Immature natural killer cell (primary cell): ENCODE measurements at regions not wholly inside any gene's neighbourhood (a gene's known extent, or its start where the extent isn't known, plus 50 kb on each side); places are given as distances from the start of the nearest gene placed in this dataset.

Experiments
- DNase-seq, 3 donors: peaks; one replicate each; pipeline ENCODE4 v3.0.0; 2022; ENCODE audit warnings: mixed read lengths in 1 of 3
- H3K27ac Mint-ChIP-seq, 6 donors: one replicate each; pipeline ENCODE4 v1.8.0; 2020; ENCODE audit warnings: mixed read lengths in 6 of 6, mild to moderate bottlenecking in 5 of 6, inconsistent platforms in 4 of 6, moderate library complexity in 3 of 6
- H3K27me3 Mint-ChIP-seq, 3 donors: one replicate each; pipeline ENCODE4 v1.8.0; 2020 to 2021; ENCODE audit warnings: low read depth in 3 of 3, mild to moderate bottlenecking in 3 of 3, mixed read lengths in 3 of 3, moderate library complexity in 3 of 3, inconsistent platforms in 1 of 3
- H3K36me3 Mint-ChIP-seq, 3 donors: one replicate each; pipeline ENCODE4 v1.8.0; 2020; ENCODE audit warnings: mixed read lengths in 3 of 3, inconsistent platforms in 2 of 3, mild to moderate bottlenecking in 2 of 3
- H3K4me1 Mint-ChIP-seq, 2 donors: one replicate each; pipeline ENCODE4 v1.8.0; 2020; ENCODE audit warnings: inconsistent platforms in 2 of 2, mild to moderate bottlenecking in 2 of 2, mixed read lengths in 2 of 2, moderate library complexity in 1 of 2
- H3K4me3 Mint-ChIP-seq, 5 donors: one replicate each; pipeline ENCODE4 v1.8.0; 2020; ENCODE audit warnings: mild to moderate bottlenecking in 5 of 5, mixed read lengths in 5 of 5, inconsistent platforms in 3 of 5, moderate library complexity in 3 of 5
- H3K9me3 Mint-ChIP-seq, 6 donors: one replicate each; pipeline ENCODE4 v1.8.0; 2020; ENCODE audit warnings: mild to moderate bottlenecking in 6 of 6, mixed read lengths in 6 of 6, inconsistent platforms in 4 of 6, moderate library complexity in 3 of 6

DNA sequence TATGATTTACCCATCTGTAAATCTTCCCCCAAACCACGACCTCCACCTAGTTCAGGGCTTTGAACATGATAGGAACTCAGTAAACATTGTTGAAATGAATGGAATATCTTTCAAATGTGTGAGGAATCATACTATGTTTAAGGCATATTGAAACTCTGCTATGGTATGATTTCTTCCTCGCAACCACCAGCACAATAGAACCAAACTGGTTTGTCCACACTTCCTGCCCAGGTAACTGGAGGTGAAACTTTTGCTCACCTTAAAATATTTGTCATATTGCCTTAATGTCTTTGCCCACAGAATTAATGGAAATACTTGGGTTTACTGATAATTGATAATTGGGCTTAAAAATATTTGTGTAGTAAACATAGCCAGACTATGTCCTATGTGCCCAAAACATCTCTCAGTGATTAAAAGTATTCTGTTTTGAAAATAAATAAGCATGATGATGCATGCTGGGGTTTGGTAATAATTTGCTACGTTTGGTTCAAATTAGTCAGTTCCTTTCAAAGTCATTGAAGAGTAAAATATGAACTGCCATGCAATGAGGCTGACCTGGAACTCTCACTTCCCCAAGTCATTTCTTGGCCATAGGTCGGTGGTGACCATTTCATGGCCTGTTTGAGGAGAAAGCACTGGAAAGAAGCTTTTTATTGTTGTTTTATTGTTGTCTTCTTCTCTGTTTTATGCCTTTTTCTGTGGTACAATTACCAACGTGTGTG lies 73.3 kb downstream of the TNFSF18 start:
- H3K27me3 Mint-ChIP-seq, result peaks cover 0 to 4% (median 0%) of the 10 kb centered on the region in 3 donors
- H3K36me3 Mint-ChIP-seq, result no peaks in the 10 kb centered on the region
- H3K4me1 Mint-ChIP-seq, result no peaks in the 10 kb centered on the region
- no peak overlapping the region for H3K27ac Mint-ChIP-seq
- no peaks in the 10 kb centered on the region for H3K9me3 Mint-ChIP-seq
- DNase-seq, result no peak
- H3K4me3 Mint-ChIP-seq, result no peak overlapping the region

DNA sequence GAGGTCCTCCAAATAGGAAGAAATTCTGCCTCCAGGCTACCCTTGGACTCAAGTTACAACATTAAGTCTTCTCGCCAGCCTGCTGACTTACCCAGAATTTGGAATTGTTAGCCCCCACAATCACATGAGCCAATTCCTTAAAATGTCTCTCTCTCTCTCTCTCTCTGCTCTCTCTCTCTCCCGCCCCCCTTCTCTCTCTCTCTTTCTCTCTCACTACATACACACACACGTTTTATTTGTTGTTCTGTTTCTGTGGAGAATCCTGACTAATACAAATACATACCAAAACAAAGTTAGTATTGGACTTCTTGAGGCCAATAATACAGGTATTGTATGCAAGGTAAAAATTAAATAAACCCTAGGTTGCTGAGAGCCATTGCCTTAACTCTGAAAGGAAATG lies 72.1 kb downstream of the TNFSF18 start:
- Mint-ChIP-seq H3K27me3 (peaks cover 0 to 2% (median 0%) of the 10 kb centered on the region in 3 donors), H3K36me3 (no peaks in the 10 kb centered on the region), H3K4me3 (no peak overlapping the region), H3K27ac (no peak overlapping the region), H3K9me3 (no peaks in the 10 kb centered on the region), H3K4me1 (no peaks in the 10 kb centered on the region)
- no peak for DNase-seq

DNA sequence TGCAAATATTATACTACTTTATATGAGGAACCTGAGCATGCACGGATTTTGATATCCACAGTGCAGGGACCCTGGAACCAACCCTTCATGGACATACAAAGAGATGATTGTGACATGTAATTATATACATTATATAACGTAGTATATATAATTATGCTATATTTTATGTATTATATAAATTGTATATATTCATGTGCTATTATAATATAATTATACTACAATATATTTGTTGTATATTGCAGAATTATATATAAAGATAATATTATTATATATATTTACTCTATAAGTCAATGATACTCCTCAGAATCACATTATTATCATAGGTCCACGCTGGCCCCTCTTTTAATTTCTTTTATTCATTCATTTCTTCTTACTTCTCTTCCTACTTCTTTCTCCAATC lies 70.9 kb downstream of the TNFSF18 start:
- no peak overlapping the region for H3K4me3 Mint-ChIP-seq
- H3K36me3 Mint-ChIP-seq, result no peaks in the 10 kb centered on the region
- no peaks in the 10 kb centered on the region for H3K9me3 Mint-ChIP-seq
- H3K27me3 Mint-ChIP-seq, result peaks cover 0 to 2% (median 0%) of the 10 kb centered on the region in 3 donors
- no peaks in the 10 kb centered on the region for H3K4me1 Mint-ChIP-seq
- no peak for DNase-seq
- H3K27ac Mint-ChIP-seq, result no peak overlapping the region

DNA sequence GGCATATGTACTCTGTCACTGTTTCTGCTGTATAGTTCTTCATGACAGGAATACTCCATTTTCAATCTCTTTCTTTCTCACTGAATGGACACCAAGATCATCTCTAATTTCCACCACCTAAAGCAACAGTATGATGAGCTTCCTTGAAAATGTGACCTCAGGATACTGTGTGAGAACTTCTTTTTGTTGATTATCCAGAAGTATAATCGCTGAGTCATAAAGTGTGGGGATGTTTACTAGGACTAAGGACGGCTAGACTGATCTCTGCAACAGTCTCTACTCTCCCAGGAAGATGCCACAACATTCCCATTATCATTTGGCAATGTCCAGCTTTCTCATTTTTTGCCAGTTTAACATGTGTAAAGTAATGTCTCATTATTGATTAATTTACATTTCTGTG lies 70.3 kb downstream of the TNFSF18 start:
- H3K4me1 Mint-ChIP-seq, result no peaks in the 10 kb centered on the region
- no peak overlapping the region for H3K4me3 Mint-ChIP-seq
- H3K36me3 Mint-ChIP-seq, result no peaks in the 10 kb centered on the region
- no peaks in the 10 kb centered on the region for H3K9me3 Mint-ChIP-seq
- DNase-seq, result no peak
- peaks cover 0 to 2% (median 0%) of the 10 kb centered on the region in 3 donors for H3K27me3 Mint-ChIP-seq
- H3K27ac Mint-ChIP-seq, result no peak overlapping the region

DNA sequence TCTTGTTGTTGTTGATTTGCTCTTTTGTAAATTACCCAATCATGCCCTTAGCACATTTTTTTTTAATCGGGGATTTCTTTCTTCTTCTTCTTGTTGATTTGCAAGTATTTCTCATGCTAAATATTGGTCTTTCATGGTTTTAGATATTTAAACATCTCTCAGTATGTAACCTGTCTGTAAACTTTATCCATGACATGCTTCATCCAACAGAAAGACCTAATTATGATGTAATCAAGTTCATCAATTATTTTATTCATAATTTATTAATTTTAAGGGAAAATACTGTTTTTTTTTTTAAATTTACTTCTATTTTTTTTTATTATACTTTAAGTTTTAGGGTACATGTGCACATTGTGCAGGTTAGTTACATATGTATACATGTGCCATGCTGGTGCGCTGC lies 69.8 kb downstream of the TNFSF18 start:
- Mint-ChIP-seq H3K27me3 (peaks cover 0 to 2% (median 0%) of the 10 kb centered on the region in 3 donors), H3K36me3 (no peaks in the 10 kb centered on the region), H3K4me1 (no peaks in the 10 kb centered on the region), H3K4me3 (no peak overlapping the region), H3K27ac (no peak overlapping the region), H3K9me3 (no peaks in the 10 kb centered on the region)
- DNase-seq, result no peak
